ENCODE measurements at regions not wholly inside any gene's neighbourhood (a gene's known extent, or its start where the extent isn't known, plus 50 kb on each side); places are given as distances from the start of the nearest gene placed in this dataset.

- Histone ChIP-seq H3K27me3 (ENCODE audit: low read depth, low read length) (no peaks in the 10 kb centered on the region), H4K20me1 (ENCODE audit: insufficient read depth, low read length) (no peaks in the 10 kb centered on the region), H3K4me1 (ENCODE audit: low read length) (peaks cover 12% of the 10 kb centered on the region), H3K4me3 (ENCODE audit: low read length) (no peak overlapping the region), H2AFZ (ENCODE audit: low read depth, low read length) (no peak overlapping the region), H3K27ac (ENCODE audit: low read length) (no peak overlapping the region), H3K36me3 (replicated peaks; ENCODE audit: low read depth, low read length) (no peaks in the 10 kb centered on the region), H3K79me2 (ENCODE audit: low read length) (no peaks in the 10 kb centered on the region), H3K9me3 (ENCODE audit: insufficient read depth, low read length) (no peaks in the 10 kb centered on the region), H3K9ac (ENCODE audit: low read length) (no peak overlapping the region), H3K4me2 (ENCODE audit: low read length) (no peak overlapping the region)
- no peak for TF ChIP-seq CTCF (IDR thresholded peaks at IDR 0.05; ENCODE audit: low read depth, low read length)
- TF ChIP-seq EZH2phosphoT487 (IDR thresholded peaks at IDR 0.05; ENCODE audit: low read depth), result no peak
Measured at GRCh38 chr7:144908943-144909556, 73.2 kb upstream of the TPK1 start.

GRCh38 chr7:144908324-144908723, 72.5 kb upstream of the TPK1 start:
- no peak for TF ChIP-seq EZH2phosphoT487 (IDR thresholded peaks at IDR 0.05; ENCODE audit: low read depth)
- TF ChIP-seq CTCF (IDR thresholded peaks at IDR 0.05; ENCODE audit: low read depth, low read length), result no peak
- Histone ChIP-seq H3K4me2 (ENCODE audit: low read length) (peak overlapping the region; percentile 0; the same call in 1 of the 2 replicates), H3K9ac (ENCODE audit: low read length) (no peak overlapping the region), H3K27ac (ENCODE audit: low read length) (no peak overlapping the region), H2AFZ (ENCODE audit: low read depth, low read length) (no peak overlapping the region), H3K36me3 (replicated peaks; ENCODE audit: low read depth, low read length) (no peaks in the 10 kb centered on the region), H3K79me2 (ENCODE audit: low read length) (no peaks in the 10 kb centered on the region), H3K27me3 (ENCODE audit: low read depth, low read length) (no peaks in the 10 kb centered on the region), H3K4me1 (ENCODE audit: low read length) (peaks cover 12% of the 10 kb centered on the region), H3K4me3 (ENCODE audit: low read length) (no peak overlapping the region), H4K20me1 (ENCODE audit: insufficient read depth, low read length) (no peaks in the 10 kb centered on the region), H3K9me3 (ENCODE audit: insufficient read depth, low read length) (no peaks in the 10 kb centered on the region)

GRCh38 chr7:144907577-144907976, 71.7 kb upstream of the TPK1 start:
- H3K9ac ChIP-seq (ENCODE audit: low read length), result no peak overlapping the region
- H3K9me3 ChIP-seq (ENCODE audit: insufficient read depth, low read length), result no peaks in the 10 kb centered on the region
- no peaks in the 10 kb centered on the region for H3K79me2 ChIP-seq (ENCODE audit: low read length)
- no peak overlapping the region for H3K4me3 ChIP-seq (ENCODE audit: low read length)
- H3K36me3 ChIP-seq (replicated peaks; ENCODE audit: low read depth, low read length), result no peaks in the 10 kb centered on the region
- no peak overlapping the region for H3K27ac ChIP-seq (ENCODE audit: low read length)
- H3K4me1 ChIP-seq (ENCODE audit: low read length), result peaks cover 12% of the 10 kb centered on the region
- no peak overlapping the region for H3K4me2 ChIP-seq (ENCODE audit: low read length)
- no peaks in the 10 kb centered on the region for H4K20me1 ChIP-seq (ENCODE audit: insufficient read depth, low read length)
- H2AFZ ChIP-seq (ENCODE audit: low read depth, low read length), result no peak overlapping the region
- no peak for TF ChIP-seq EZH2phosphoT487 (IDR thresholded peaks at IDR 0.05; ENCODE audit: low read depth)
- TF ChIP-seq CTCF (IDR thresholded peaks at IDR 0.05; ENCODE audit: low read depth, low read length), result no peak
- H3K27me3 ChIP-seq (ENCODE audit: low read depth, low read length), result no peaks in the 10 kb centered on the region

GRCh38 chr7:144903201-144903600, 67.3 kb upstream of the TPK1 start:
- H3K4me2 ChIP-seq (ENCODE audit: low read length), result no peak overlapping the region
- no peaks in the 10 kb centered on the region for H3K79me2 ChIP-seq (ENCODE audit: low read length)
- H4K20me1 ChIP-seq (ENCODE audit: insufficient read depth, low read length), result no peaks in the 10 kb centered on the region
- peaks cover 7% of the 10 kb centered on the region for H3K4me1 ChIP-seq (ENCODE audit: low read length)
- H3K4me3 ChIP-seq (ENCODE audit: low read length), result no peak overlapping the region
- no peak overlapping the region for H2AFZ ChIP-seq (ENCODE audit: low read depth, low read length)
- H3K36me3 ChIP-seq (replicated peaks; ENCODE audit: low read depth, low read length), result no peaks in the 10 kb centered on the region
- no peak overlapping the region for H3K9ac ChIP-seq (ENCODE audit: low read length)
- no peak overlapping the region for H3K27ac ChIP-seq (ENCODE audit: low read length)
- H3K27me3 ChIP-seq (ENCODE audit: low read depth, low read length), result no peaks in the 10 kb centered on the region
- TF ChIP-seq EZH2phosphoT487 (IDR thresholded peaks at IDR 0.05; ENCODE audit: low read depth) (no peak), CTCF (IDR thresholded peaks at IDR 0.05; ENCODE audit: low read depth, low read length) (no peak)
- no peaks in the 10 kb centered on the region for H3K9me3 ChIP-seq (ENCODE audit: insufficient read depth, low read length)
